Lower leg skin (tissue), 4 donors: ENCODE measurements at regions not wholly inside any gene's neighbourhood (a gene's known extent, or its start where the extent isn't known, plus 50 kb on each side); places are given as distances from the start of the nearest gene placed in this dataset.

Experiments
- DNase-seq, 2 donors: peaks; one replicate each; pipeline ENCODE4 v3.0.0-alpha.2; 2019; ENCODE audit warnings: low spot score in 2 of 2
- H3K4me3 ChIP-seq: fragments of 200-600 bp; sonication (generic); 2 replicates; pipeline ENCODE4 v1.5.1; 2017; ENCODE audit warnings: mild to moderate bottlenecking, low read depth; ENCODE audit not compliant: poor library complexity, severe bottlenecking
- CTCF ChIP-seq, 3 donors: fragments of 450-650 bp; IDR thresholded peaks; one replicate each; pipeline ENCODE4 v1.5.1; 2016; ENCODE audit warnings: antibody characterized with exemption in 3 of 3, mild to moderate bottlenecking in 3 of 3, moderate library complexity in 2 of 3
- POLR2A ChIP-seq, 2 donors: fragments of 450-650 bp; IDR thresholded peaks; one replicate each; pipeline ENCODE4 v1.6.1; 2016 to 2017; ENCODE audit warnings: antibody characterized with exemption in 2 of 2, mild to moderate bottlenecking in 1 of 2, moderate library complexity in 1 of 2
- WGBS, 2 donors: methylation state at CpG; one replicate each; pipeline ENCODE4 v1.1.5; 2018; 5-methylcytosine and 5-hydroxymethylcytosine counted together
- intact Hi-C: fragments of 100-400 bp; cut with DNase I; formaldehyde crosslinking; loops from one replicate; pipeline ENCODE4 v1.15.0; 2023; ENCODE audit warnings: low total_unique reads

DNA sequence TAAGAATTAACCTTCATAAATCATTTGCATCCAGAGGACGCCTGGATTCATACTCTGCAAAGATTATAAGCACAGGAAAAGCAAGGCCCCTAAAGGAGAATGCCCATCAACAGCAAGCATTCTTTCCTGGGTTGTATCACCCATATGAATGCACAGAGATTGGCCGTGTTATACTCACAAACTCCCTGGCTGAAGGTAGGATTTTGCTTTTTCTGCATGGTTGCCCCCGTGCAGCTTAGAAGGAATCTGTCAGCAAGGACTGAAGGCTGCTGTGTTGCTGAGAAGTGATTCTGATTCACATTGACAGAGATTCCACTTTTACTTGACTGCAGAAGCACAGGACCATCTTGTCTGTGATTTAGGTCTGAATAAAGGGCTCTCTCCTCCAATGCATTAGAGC, 283.0 kb downstream of the LRRIQ3 start:
- TF ChIP-seq POLR2A (IDR thresholded peaks at IDR 0.05): no peak
- DNase-seq: no peak
- H3K4me3 ChIP-seq: no peak overlapping the region
- 42 to 47% methylated on average over 3 of the region's 3 CpGs for WGBS, 2 donors
- intact Hi-C loops: no loop called here

GRCh38 chr1:73913025-73913424, 285.0 kb downstream of the LRRIQ3 start:
- H3K4me3 ChIP-seq: no peak overlapping the region
- TF ChIP-seq POLR2A (IDR thresholded peaks at IDR 0.05) (no peak), CTCF (IDR thresholded peaks at IDR 0.05) (no peak)
- no peak for DNase-seq
- intact Hi-C loops: no loop called here

DNA sequence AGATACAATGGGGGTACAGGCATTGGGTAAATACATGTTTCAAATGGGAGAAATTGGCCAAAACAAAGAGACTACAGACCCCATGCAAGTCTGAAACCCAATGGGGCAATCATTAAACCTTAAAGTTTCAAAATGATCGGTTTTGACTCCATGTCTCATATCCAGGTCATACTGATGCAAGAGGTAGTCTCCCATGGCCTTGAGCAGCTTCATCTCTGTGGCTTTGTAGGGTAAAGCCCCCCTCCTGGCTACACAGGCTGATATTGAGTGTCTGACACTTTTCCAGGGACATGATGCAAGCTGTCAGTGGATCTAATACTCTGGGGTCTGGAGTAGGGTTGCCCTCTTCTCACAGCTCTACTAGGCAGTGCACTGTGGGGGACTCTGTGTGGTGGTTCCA, 286.1 kb downstream of the LRRIQ3 start:
- no peak for DNase-seq
- intact Hi-C loops: no loop called here
- TF ChIP-seq CTCF (IDR thresholded peaks at IDR 0.05): no peak
- no peak for TF ChIP-seq POLR2A (IDR thresholded peaks at IDR 0.05)
- no peak overlapping the region for H3K4me3 ChIP-seq
- whole genome bisulfite sequencing, 2 donors: 88 to 96% methylated on average over 1 of the region's 1 CpG

GRCh38 chr1:73910466-73910865, 287.5 kb downstream of the LRRIQ3 start:
- no peak for DNase-seq
- no peak for TF ChIP-seq POLR2A (IDR thresholded peaks at IDR 0.05)
- no peak for TF ChIP-seq CTCF (IDR thresholded peaks at IDR 0.05)
- no peak overlapping the region for H3K4me3 ChIP-seq
- WGBS, 2 donors: 77 to 81% methylated on average over 1 of the region's 1 CpG
- intact Hi-C loops: no loop called here

DNA sequence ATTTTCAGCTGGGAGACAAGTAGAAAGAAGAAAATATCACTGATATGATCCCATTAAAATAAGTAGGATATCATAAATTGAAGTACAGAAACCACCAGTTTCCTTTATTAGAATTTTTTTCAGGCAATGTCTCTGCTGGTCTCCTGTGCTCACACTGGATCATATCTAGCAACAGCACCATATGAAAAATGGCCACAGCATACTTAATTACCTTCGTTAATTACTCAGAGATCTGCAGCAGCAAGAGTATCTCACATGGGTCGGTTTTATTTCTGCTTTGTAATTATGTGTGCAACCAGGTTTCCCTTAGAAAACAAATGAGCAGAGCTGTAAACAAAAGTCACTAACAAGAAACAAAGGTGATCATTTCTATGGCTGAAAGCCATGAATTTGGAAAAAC, 287.9 kb downstream of the LRRIQ3 start:
- DNase-seq: no peak
- WGBS, 2 donors: 72 to 85% methylated on average over 2 of the region's 2 CpGs
- intact Hi-C loops: no loop called here
- TF ChIP-seq POLR2A (IDR thresholded peaks at IDR 0.05) (no peak), CTCF (IDR thresholded peaks at IDR 0.05) (no peak)
- no peak overlapping the region for H3K4me3 ChIP-seq

- no peak overlapping the region for H3K4me3 ChIP-seq
- no peak for DNase-seq
- intact Hi-C loops: no loop called here
- no peak for TF ChIP-seq CTCF (IDR thresholded peaks at IDR 0.05)
- TF ChIP-seq POLR2A (IDR thresholded peaks at IDR 0.05): no peak
- WGBS, 2 donors: 79 to 86% methylated on average over 2 of the region's 2 CpGs
Measured at GRCh38 chr1:73909043-73909562, 288.9 kb downstream of the LRRIQ3 start.
